Right lobe of liver (tissue), 4 donors: ENCODE measurements at regions not wholly inside any gene's neighbourhood (a gene's known extent, or its start where the extent isn't known, plus 50 kb on each side); places are given as distances from the start of the nearest gene placed in this dataset.

ENCODE experiments used
- POLR2A ChIP-seq: fragments of 450-650 bp; IDR thresholded peaks from one replicate; pipeline ENCODE4 v1.6.1; 2017; ENCODE audit warnings: antibody characterized with exemption, mild to moderate bottlenecking
- TF ChIP-seq, protein P1 (sequence below), 4 donors: fragments of 200-600 bp in 3 of 4; fragments of 450-650 bp in 1 of 4; IDR thresholded peaks; one replicate each; pipeline versions ENCODE4 v1.5.1 to v1.8.0; 2016 to 2022; ENCODE audit warnings: antibody characterized with exemption in 4 of 4, mild to moderate bottlenecking in 2 of 4
- donor health status: DM: no; HTN: no; CAD: no.
- donor health status: DM: no; HTN: no; CAD: no.
- donor health status: DM: no; HTN: yes; CAD: no.

DNA sequence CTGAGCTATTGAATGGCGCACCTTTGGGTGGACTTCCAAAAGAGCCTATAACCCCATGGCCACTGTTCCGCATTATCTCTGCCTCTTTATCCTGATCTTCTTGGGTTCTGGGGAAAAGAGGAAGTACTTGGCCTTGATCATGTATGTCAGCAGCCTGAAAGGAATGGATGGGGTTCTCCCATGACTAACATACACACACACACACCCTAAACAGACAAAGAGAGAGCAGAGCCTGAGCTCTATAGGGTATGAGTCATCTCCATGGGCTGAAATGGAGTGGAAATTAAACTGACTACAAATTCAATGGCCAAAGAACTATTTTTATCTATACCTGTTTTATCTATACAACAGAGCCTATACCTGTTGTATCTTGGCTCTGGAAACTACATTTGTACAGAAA lies 141.5 kb upstream of the MTMR8 start:
- TF ChIP-seq, protein P1, sequence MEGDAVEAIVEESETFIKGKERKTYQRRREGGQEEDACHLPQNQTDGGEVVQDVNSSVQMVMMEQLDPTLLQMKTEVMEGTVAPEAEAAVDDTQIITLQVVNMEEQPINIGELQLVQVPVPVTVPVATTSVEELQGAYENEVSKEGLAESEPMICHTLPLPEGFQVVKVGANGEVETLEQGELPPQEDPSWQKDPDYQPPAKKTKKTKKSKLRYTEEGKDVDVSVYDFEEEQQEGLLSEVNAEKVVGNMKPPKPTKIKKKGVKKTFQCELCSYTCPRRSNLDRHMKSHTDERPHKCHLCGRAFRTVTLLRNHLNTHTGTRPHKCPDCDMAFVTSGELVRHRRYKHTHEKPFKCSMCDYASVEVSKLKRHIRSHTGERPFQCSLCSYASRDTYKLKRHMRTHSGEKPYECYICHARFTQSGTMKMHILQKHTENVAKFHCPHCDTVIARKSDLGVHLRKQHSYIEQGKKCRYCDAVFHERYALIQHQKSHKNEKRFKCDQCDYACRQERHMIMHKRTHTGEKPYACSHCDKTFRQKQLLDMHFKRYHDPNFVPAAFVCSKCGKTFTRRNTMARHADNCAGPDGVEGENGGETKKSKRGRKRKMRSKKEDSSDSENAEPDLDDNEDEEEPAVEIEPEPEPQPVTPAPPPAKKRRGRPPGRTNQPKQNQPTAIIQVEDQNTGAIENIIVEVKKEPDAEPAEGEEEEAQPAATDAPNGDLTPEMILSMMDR (IDR thresholded peaks at IDR 0.05) = no peak
- no peak for TF ChIP-seq POLR2A
